ENCODE measurements at regions not wholly inside any gene's neighbourhood (a gene's known extent, or its start where the extent isn't known, plus 50 kb on each side); places are given as distances from the start of the nearest gene placed in this dataset.

- no peak for DNase-seq (ENCODE audit: low spot score)
- no peak for TF ChIP-seq CTCF (IDR thresholded peaks at IDR 0.05; ENCODE audit: extremely low read depth, insufficient read depth, missing control alignments)
- in situ Hi-C loops (cut with MboI; ENCODE audit: low pct_unique_long_range_greater_than_20kb, low sequenced_read_pairs, unreplicated experiment) = no loop called here
Measured at GRCh38 chr20:53752971-53753879, 159.6 kb upstream of the ZNF217 start.

GRCh38 chr20:53752583-53752970 lies 158.9 kb upstream of the ZNF217 start:
- in situ Hi-C loops (cut with MboI; ENCODE audit: low pct_unique_long_range_greater_than_20kb, low sequenced_read_pairs, unreplicated experiment) = no loop called here
- no peak for DNase-seq (ENCODE audit: low spot score)
- no peak for TF ChIP-seq CTCF (IDR thresholded peaks at IDR 0.05; ENCODE audit: extremely low read depth, insufficient read depth, missing control alignments)

GRCh38 chr20:53751620-53752318 lies 158.1 kb upstream of the ZNF217 start:
- DNase-seq (ENCODE audit: low spot score) = no peak
- no peak for TF ChIP-seq CTCF (IDR thresholded peaks at IDR 0.05; ENCODE audit: extremely low read depth, insufficient read depth, missing control alignments)
- in situ Hi-C loops (cut with MboI; ENCODE audit: low pct_unique_long_range_greater_than_20kb, low sequenced_read_pairs, unreplicated experiment) = no loop called here

- no peak for DNase-seq (ENCODE audit: low spot score)
- TF ChIP-seq CTCF (IDR thresholded peaks at IDR 0.05; ENCODE audit: extremely low read depth, insufficient read depth, missing control alignments) = no peak
- in situ Hi-C loops (cut with MboI; ENCODE audit: low pct_unique_long_range_greater_than_20kb, low sequenced_read_pairs, unreplicated experiment) = no loop called here
Measured at GRCh38 chr20:53750827-53751619, 157.4 kb upstream of the ZNF217 start.

GRCh38 chr20:53749499-53749898 lies 155.9 kb upstream of the ZNF217 start:
- no peak for DNase-seq (ENCODE audit: low spot score)
- in situ Hi-C loops (cut with MboI; ENCODE audit: low pct_unique_long_range_greater_than_20kb, low sequenced_read_pairs, unreplicated experiment) = loop anchor here (25.0 kb wide), 1 partner anchor 163 kb away; no protein-coding TSS in a partner anchor
- no peak for TF ChIP-seq CTCF (IDR thresholded peaks at IDR 0.05; ENCODE audit: extremely low read depth, insufficient read depth, missing control alignments)

GRCh38 chr20:53748821-53749421 lies 155.3 kb upstream of the ZNF217 start:
- TF ChIP-seq CTCF (IDR thresholded peaks at IDR 0.05; ENCODE audit: extremely low read depth, insufficient read depth, missing control alignments) = no peak
- DNase-seq (ENCODE audit: low spot score) = no peak
- in situ Hi-C loops (cut with MboI; ENCODE audit: low pct_unique_long_range_greater_than_20kb, low sequenced_read_pairs, unreplicated experiment) = loop anchor here (25.0 kb wide), 1 partner anchor 163 kb away; no protein-coding TSS in a partner anchor
